Hypothalamus (tissue), 51 donors: ENCODE measurements at regions not wholly inside any gene's neighbourhood (a gene's known extent, or its start where the extent isn't known, plus 50 kb on each side); places are given as distances from the start of the nearest gene placed in this dataset.

ENCODE experiments used
- DNase-seq, 51 donors: peaks; one replicate each; lab custom pipeline; 2025; lab: John Stamatoyannopoulos, UW

GRCh38 chr13:74825152-74825937 is 656.6 kb downstream of the TBC1D4 start:
- no peak for DNase-seq

- no peak for DNase-seq
Measured at GRCh38 chr13:74820809-74821208, 661.2 kb downstream of the TBC1D4 start.

GRCh38 chr13:74819549-74819948 is 662.4 kb downstream of the TBC1D4 start:
- DNase-seq = no peak

- DNase-seq = no peak
Measured at GRCh38 chr13:74816737-74817136, 665.2 kb downstream of the TBC1D4 start.

- peak in 8 of 51 donors; percentile 1 to 21 (median 5) for DNase-seq
Measured at GRCh38 chr13:74796157-74796556, 662.0 kb upstream of the KLF12 start.

- DNase-seq = peak in 1 of 51 donors; percentile 15
Measured at GRCh38 chr13:74795526-74795925, 661.3 kb upstream of the KLF12 start.

- DNase-seq = no peak
Measured at GRCh38 chr13:74794582-74794981, 660.4 kb upstream of the KLF12 start.

- no peak for DNase-seq
Measured at GRCh38 chr13:74794147-74794546, 659.9 kb upstream of the KLF12 start.

- DNase-seq = no peak
Measured at GRCh38 chr13:74784959-74785358, 650.8 kb upstream of the KLF12 start.

- DNase-seq = no peak
Measured at GRCh38 chr13:74778946-74779345, 644.7 kb upstream of the KLF12 start.

- no peak for DNase-seq
Measured at GRCh38 chr13:74778087-74778486, 643.9 kb upstream of the KLF12 start.

- DNase-seq = no peak
Measured at GRCh38 chr13:74774264-74774663, 640.1 kb upstream of the KLF12 start.

- no peak for DNase-seq
Measured at GRCh38 chr13:74773248-74773647, 639.0 kb upstream of the KLF12 start.

- no peak for DNase-seq
Measured at GRCh38 chr13:74771964-74772363, 637.8 kb upstream of the KLF12 start.

GRCh38 chr13:74770361-74770760 is 636.2 kb upstream of the KLF12 start:
- DNase-seq = no peak

- DNase-seq = no peak
Measured at GRCh38 chr13:74769333-74769732, 635.1 kb upstream of the KLF12 start.

- DNase-seq = no peak
Measured at GRCh38 chr13:74768521-74769085, 634.4 kb upstream of the KLF12 start.

GRCh38 chr13:74767050-74767449 is 632.8 kb upstream of the KLF12 start:
- no peak for DNase-seq

- no peak for DNase-seq
Measured at GRCh38 chr13:74765955-74766354, 631.8 kb upstream of the KLF12 start.

GRCh38 chr13:74761801-74762757 is 627.9 kb upstream of the KLF12 start:
- no peak for DNase-seq

GRCh38 chr13:74758188-74758587 is 624.0 kb upstream of the KLF12 start:
- no peak for DNase-seq
